Trophoblast cell (in vitro differentiated cells and primary cell): ENCODE measurements at regions not wholly inside any gene's neighbourhood (a gene's known extent, or its start where the extent isn't known, plus 50 kb on each side); places are given as distances from the start of the nearest gene placed in this dataset.

Experiments used
- DNase-seq, 2 donors: peaks; one replicate each; pipeline ENCODE4 v3.0.0-alpha.2; 2016
- H2AFZ ChIP-seq: 2 replicates; pipeline ENCODE4 v1.6.1; 2013; ENCODE audit warnings: low read length, moderate library complexity, mild to moderate bottlenecking; ENCODE audit not compliant: insufficient read depth, poor library complexity
- H2AK5ac ChIP-seq: 2 replicates; pipeline ENCODE4 v1.6.1; 2013; ENCODE audit warnings: mild to moderate bottlenecking, low read length
- H2BK120ac ChIP-seq: 2 replicates; pipeline ENCODE4 v1.6.1; 2013; ENCODE audit warnings: low read length, mild to moderate bottlenecking, moderate library complexity; ENCODE audit not compliant: insufficient read depth, poor library complexity
- H2BK12ac ChIP-seq: 2 replicates; pipeline ENCODE4 v1.6.1; 2013; ENCODE audit warnings: mild to moderate bottlenecking, low read length, moderate library complexity
- H2BK5ac ChIP-seq: 2 replicates; pipeline ENCODE4 v1.6.1; 2013; ENCODE audit warnings: low read length, low read depth, moderate library complexity, mild to moderate bottlenecking; ENCODE audit not compliant: poor library complexity
- H3K14ac ChIP-seq: 2 replicates; pipeline ENCODE4 v1.6.1; 2013; ENCODE audit warnings: mild to moderate bottlenecking, low read length
- H3K18ac ChIP-seq: 2 replicates; pipeline ENCODE4 v1.6.1; 2013; ENCODE audit warnings: mild to moderate bottlenecking, low read length
- H3K23ac ChIP-seq: 2 replicates; pipeline ENCODE4 v1.6.1; 2013; ENCODE audit warnings: low read length
- H3K27ac ChIP-seq: 2 replicates; pipeline ENCODE4 v1.5.1; 2013; ENCODE audit warnings: low read depth, mild to moderate bottlenecking, inconsistent platforms, low read length, moderate library complexity
- H3K27me3 ChIP-seq: 2 replicates; pipeline ENCODE4 v1.6.1; 2013; ENCODE audit warnings: inconsistent platforms, mild to moderate bottlenecking, low read length, moderate library complexity; ENCODE audit not compliant: insufficient read depth
- H3K36me3 ChIP-seq, 2 experiments: 1 replicate in 1 of 2; 2 replicates in 1 of 2; pipeline ENCODE4 v1.6.1; 2013; ENCODE audit warnings: low read length in 2 of 2, mild to moderate bottlenecking in 2 of 2, moderate library complexity in 1 of 2; ENCODE audit not compliant: insufficient read depth in 2 of 2, control insufficient read depth in 1 of 2
- H3K4ac ChIP-seq: 2 replicates; pipeline ENCODE4 v1.6.1; 2013; ENCODE audit warnings: low read depth, mild to moderate bottlenecking, low read length, moderate library complexity
- H3K4me1 ChIP-seq, 2 experiments: 1 replicate in 1 of 2; 2 replicates in 1 of 2; pipeline ENCODE4 v1.6.1; 2013; ENCODE audit warnings: low read length in 2 of 2, mild to moderate bottlenecking in 2 of 2, moderate library complexity in 1 of 2; ENCODE audit not compliant: insufficient read depth in 2 of 2, control insufficient read depth in 1 of 2
- H3K4me2 ChIP-seq: 2 replicates; pipeline ENCODE4 v1.6.1; 2013; ENCODE audit warnings: inconsistent platforms, mild to moderate bottlenecking, low read length, moderate library complexity
- H3K4me3 ChIP-seq: 2 replicates; pipeline ENCODE4 v1.5.1; 2013; ENCODE audit warnings: mild to moderate bottlenecking, low read depth, low read length, inconsistent platforms
- H3K79me1 ChIP-seq: one replicate; pipeline ENCODE4 v1.6.1; 2013; ENCODE audit warnings: low read length
- H3K79me2 ChIP-seq: 2 replicates; pipeline ENCODE4 v1.6.1; 2013; ENCODE audit warnings: low read length, mild to moderate bottlenecking; ENCODE audit not compliant: control insufficient read depth, insufficient read depth, poor library complexity
- H3K9ac ChIP-seq: 2 replicates; pipeline ENCODE4 v1.6.1; 2013; ENCODE audit warnings: mild to moderate bottlenecking, low read length
- H3K9me3 ChIP-seq: 2 replicates; pipeline ENCODE4 v1.6.1; 2013; ENCODE audit warnings: low read depth, mild to moderate bottlenecking, control low read depth, inconsistent platforms, low read length; ENCODE audit not compliant: insufficient read depth
- H4K12ac ChIP-seq: 2 replicates; pipeline ENCODE4 v1.6.1; 2013; ENCODE audit warnings: low read depth, mild to moderate bottlenecking, low read length, moderate library complexity
- H4K8ac ChIP-seq: 2 replicates; pipeline ENCODE4 v1.6.1; 2013; ENCODE audit warnings: low read depth, mild to moderate bottlenecking, low read length, moderate library complexity
- H4K91ac ChIP-seq: one replicate; pipeline ENCODE4 v1.6.1; 2013; ENCODE audit warnings: low read depth, mild to moderate bottlenecking, low read length, moderate library complexity
- WGBS: extraction: QIAGEN DNeasy Blood & Tissue Kit; methylation state at CpG from one replicate; pipeline ENCODE4 v1.1.7; 2013; ENCODE audit warnings: missing lambda C conversion rate; ENCODE audit not compliant: insufficient read length, insufficient coverage; ENCODE audit errors: extremely low coverage; 5-methylcytosine and 5-hydroxymethylcytosine counted together

DNA sequence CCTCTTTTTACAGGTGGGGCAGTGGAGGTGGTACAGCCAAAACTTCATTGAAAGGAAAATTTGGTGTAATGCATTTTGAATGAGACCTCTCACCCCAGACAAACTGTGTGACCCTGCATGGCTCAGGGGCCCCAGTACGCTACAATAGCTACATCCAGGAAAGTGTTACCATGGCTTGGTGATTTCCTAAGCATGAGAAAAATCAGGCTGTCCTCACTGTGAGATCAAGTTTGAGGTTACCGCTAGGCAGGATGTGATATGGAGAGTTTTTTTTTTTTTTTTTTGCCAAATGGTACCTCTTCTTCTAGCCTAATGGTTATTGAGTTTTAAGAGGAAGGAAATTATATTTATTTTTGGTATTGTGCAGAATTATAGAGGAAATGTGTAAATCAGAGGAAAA, 305.3 kb downstream of the CD83 start:
- H3K4me3 ChIP-seq: no peak overlapping the region

DNA sequence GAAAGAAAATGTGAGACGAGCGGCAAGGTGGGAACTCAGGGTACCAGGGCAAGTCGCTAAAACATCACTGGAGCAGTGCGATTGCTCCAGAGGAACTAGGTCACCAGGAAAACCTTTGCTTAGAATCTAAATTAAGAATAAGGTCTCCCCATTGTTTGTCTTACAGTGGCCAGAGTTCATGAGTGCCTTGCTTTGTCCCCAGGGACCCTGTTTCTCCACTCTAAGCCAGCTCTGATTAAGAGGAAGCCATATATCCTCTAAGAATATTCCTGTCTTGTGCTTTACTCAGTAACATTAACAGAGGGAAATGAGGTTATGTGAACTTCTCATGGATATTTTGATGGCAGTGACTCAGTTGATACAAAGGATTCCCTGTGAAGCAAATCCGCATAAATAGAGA, 305.8 kb downstream of the CD83 start:
- H3K4ac ChIP-seq: no peak overlapping the region
- H3K23ac ChIP-seq: no peak overlapping the region
- H3K4me2 ChIP-seq: no peak overlapping the region
- H3K14ac ChIP-seq: no peak overlapping the region
- H3K9ac ChIP-seq: no peak overlapping the region
- no peaks in the 10 kb centered on the region for H3K4me1 ChIP-seq
- H2BK12ac ChIP-seq: no peak overlapping the region
- no peaks in the 10 kb centered on the region for H3K9me3 ChIP-seq
- H3K27ac ChIP-seq: no peak overlapping the region
- no peak overlapping the region for H3K18ac ChIP-seq
- DNase-seq: no peak
- H4K91ac ChIP-seq: no peak overlapping the region
- no peak overlapping the region for H3K4me3 ChIP-seq
- H2BK5ac ChIP-seq: no peak overlapping the region
- no peak overlapping the region for H4K12ac ChIP-seq
- H2BK120ac ChIP-seq: no peak overlapping the region
- no peak overlapping the region for H2AFZ ChIP-seq
- no CpG with 5 or more reads among the region's 5 CpGs for WGBS
- H3K79me2 ChIP-seq: no peaks in the 10 kb centered on the region
- no peaks in the 10 kb centered on the region for H3K27me3 ChIP-seq
- no peak overlapping the region for H4K8ac ChIP-seq
- H3K36me3 ChIP-seq: no peaks in the 10 kb centered on the region
- H2AK5ac ChIP-seq: no peak overlapping the region
- H3K79me1 ChIP-seq: no peaks in the 10 kb centered on the region

More for the DNA sequence above, 305.3 kb downstream of the CD83 start:
- Histone ChIP-seq H3K23ac (no peak overlapping the region), H3K4me1 (no peaks in the 10 kb centered on the region), H3K9me3 (no peaks in the 10 kb centered on the region), H2AFZ (no peak overlapping the region), H4K91ac (no peak overlapping the region), H4K12ac (no peak overlapping the region), H2BK5ac (no peak overlapping the region), H3K36me3 (no peaks in the 10 kb centered on the region), H3K79me2 (no peaks in the 10 kb centered on the region), H3K27me3 (no peaks in the 10 kb centered on the region), H3K27ac (no peak overlapping the region), H4K8ac (no peak overlapping the region), H3K79me1 (no peaks in the 10 kb centered on the region), H2BK12ac (no peak overlapping the region), H2BK120ac (no peak overlapping the region), H2AK5ac (no peak overlapping the region), H3K14ac (no peak overlapping the region), H3K4me2 (no peak overlapping the region), H3K18ac (no peak overlapping the region), H3K4ac (no peak overlapping the region), H3K9ac (no peak overlapping the region)
- WGBS: no CpG with 5 or more reads among the region's 2 CpGs
- no peak for DNase-seq

DNA sequence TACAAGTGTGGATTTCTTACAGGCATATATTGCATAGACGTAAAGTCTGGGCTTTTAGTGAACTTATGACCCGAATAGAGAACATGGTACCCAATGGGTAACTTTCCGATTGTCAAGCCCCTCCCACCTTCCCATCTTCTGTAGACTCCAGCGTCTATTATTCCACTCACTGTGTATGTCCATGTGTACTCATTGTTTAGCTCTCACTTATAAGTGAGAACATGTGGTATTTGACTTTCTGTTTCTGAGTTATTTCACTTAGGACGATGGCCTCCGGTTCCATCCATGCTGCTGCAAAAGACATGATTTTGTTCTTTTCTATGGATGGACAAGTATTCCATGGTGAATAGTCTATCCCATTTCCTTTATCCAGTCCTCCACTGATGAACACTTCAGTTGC, 306.4 kb downstream of the CD83 start:
- Histone ChIP-seq H3K4me3 (no peak overlapping the region), H3K23ac (no peak overlapping the region), H4K91ac (no peak overlapping the region), H2BK5ac (no peak overlapping the region), H4K12ac (no peak overlapping the region), H2AFZ (no peak overlapping the region), H3K18ac (no peak overlapping the region), H2BK12ac (no peak overlapping the region), H3K9me3 (no peaks in the 10 kb centered on the region), H3K36me3 (no peaks in the 10 kb centered on the region), H2AK5ac (no peak overlapping the region), H4K8ac (no peak overlapping the region), H3K27ac (no peak overlapping the region), H3K27me3 (no peaks in the 10 kb centered on the region), H3K79me2 (no peaks in the 10 kb centered on the region), H3K4me2 (no peak overlapping the region), H3K4ac (no peak overlapping the region), H3K79me1 (no peaks in the 10 kb centered on the region), H2BK120ac (no peak overlapping the region), H3K4me1 (no peaks in the 10 kb centered on the region), H3K9ac (no peak overlapping the region), H3K14ac (no peak overlapping the region)
- no CpG with 5 or more reads among the region's 6 CpGs for WGBS
- DNase-seq: no peak

DNA sequence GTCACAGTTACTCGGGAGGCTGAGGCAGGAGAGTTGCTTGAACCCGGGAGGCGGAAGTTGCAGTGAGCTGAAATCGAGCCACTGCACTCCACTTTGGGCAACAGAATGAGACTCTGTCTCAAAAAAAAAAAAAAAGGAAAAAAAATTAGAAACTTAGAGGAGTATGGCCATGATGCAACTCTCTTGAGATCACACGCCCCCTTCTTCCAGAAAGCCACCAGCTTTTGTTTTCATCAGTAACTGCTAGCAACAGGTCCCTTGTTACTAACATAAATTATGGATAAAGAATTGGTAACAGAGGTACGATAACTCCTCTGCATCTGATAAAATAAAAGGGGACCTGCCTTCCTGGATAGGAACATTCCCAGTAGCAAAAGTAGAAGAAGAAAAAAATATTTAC, 308.2 kb downstream of the CD83 start:
- no peak overlapping the region for H4K91ac ChIP-seq
- H4K12ac ChIP-seq: no peak overlapping the region
- no peak overlapping the region for H2BK12ac ChIP-seq
- no peak overlapping the region for H3K23ac ChIP-seq
- peaks cover 2% of the 10 kb centered on the region for H3K79me1 ChIP-seq
- no CpG with 5 or more reads among the region's 6 CpGs for WGBS
- H3K4me2 ChIP-seq: no peak overlapping the region
- H2AK5ac ChIP-seq: no peak overlapping the region
- no peak overlapping the region for H2BK5ac ChIP-seq
- H3K27ac ChIP-seq: no peak overlapping the region
- no peaks in the 10 kb centered on the region for H3K27me3 ChIP-seq
- H3K9me3 ChIP-seq: no peaks in the 10 kb centered on the region
- DNase-seq: no peak
- H3K4me3 ChIP-seq: no peak overlapping the region
- no peak overlapping the region for H2BK120ac ChIP-seq
- no peak overlapping the region for H2AFZ ChIP-seq
- H3K14ac ChIP-seq: no peak overlapping the region
- H3K18ac ChIP-seq: no peak overlapping the region
- no peak overlapping the region for H3K9ac ChIP-seq
- no peak overlapping the region for H3K4ac ChIP-seq
- no peaks in the 10 kb centered on the region for H3K79me2 ChIP-seq
- H3K36me3 ChIP-seq: no peaks in the 10 kb centered on the region
- no peaks in the 10 kb centered on the region for H3K4me1 ChIP-seq
- no peak overlapping the region for H4K8ac ChIP-seq
